HG03342 (cell line): ENCODE measurements at regions not wholly inside any gene's neighbourhood (a gene's known extent, or its start where the extent isn't known, plus 50 kb on each side); places are given as distances from the start of the nearest gene placed in this dataset.

Experiments used
- ATAC-seq: cut with Tn5 transposase; IDR thresholded peaks from one replicate; pipeline ENCODE4 v1.9.1; 2021; ENCODE audit warnings: mild to moderate bottlenecking, moderate library complexity; ENCODE audit not compliant: unreplicated experiment

DNA sequence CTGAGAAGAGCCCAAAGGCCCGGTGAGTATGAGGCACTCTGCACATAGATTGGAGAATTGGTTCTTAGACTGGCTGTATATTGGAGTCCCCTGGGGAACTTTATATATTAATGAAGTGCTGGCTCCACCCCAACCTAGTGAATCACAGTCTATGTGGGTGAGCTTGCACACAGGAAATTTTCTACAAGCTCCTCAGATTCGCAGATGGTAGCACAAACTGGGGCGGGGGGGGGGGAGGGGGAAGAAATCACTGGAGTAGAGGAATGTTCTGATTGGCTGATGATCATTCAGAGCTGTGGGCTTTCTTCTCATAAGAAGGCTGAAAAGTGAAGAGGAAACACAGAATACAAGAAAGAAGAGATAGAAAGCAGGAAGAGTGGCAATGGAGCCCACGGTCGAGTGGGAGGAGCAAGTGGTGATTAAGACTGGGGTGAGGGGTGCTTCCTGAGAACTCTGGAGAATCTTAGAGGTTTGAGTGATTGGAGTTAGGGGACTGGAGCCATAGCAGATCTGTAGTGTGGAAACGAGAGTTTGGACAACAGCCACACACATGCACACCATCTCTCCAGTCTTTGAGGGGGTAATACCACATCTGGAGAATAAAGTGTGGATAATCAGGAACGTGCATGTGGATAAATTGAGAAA is 465.9 kb upstream of the DAB1 start:
- ATAC-seq: no peak

DNA sequence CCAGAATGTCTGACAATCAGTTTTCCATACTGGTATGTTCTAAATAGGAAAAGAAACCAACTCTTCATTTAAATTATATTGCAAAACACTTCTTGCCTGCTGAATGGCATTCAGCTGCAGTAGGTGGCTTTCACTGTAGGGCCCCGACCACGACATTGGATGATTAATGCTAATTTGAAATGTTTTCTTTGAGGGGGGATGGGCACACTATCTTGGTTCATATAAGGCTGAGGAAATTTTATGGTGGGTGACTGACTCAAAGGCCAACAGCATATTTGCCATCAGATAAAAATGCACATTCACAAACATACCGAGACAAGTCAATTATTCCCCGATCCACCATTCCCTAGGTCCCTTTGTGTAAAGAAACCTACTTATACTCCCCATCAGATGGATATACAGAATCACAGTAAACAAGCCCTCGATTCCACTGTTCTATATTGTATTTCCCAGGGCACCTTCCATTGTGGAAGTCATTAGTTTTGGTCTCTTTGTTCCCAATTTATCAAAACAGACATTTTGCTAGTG is 464.2 kb upstream of the DAB1 start:
- no peak for ATAC-seq

DNA sequence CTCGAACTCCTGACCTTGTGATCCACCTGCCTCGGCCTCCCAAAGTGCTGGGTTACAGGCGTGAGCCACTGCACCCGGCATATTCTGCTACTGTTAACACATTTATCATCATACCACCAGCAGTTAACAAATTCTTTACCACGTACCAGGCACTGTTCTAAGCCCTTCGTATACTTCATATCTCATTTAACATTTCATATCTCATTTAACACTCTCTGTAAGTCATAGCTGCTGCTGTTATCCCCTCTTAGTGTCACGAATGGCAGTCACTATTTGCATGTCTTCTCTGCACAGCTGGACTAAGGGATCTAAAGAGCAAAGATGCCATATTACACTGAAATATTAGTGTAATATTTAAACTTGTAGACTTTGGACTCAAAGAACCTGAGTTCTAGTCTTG is 462.5 kb upstream of the DAB1 start:
- ATAC-seq: no peak

DNA sequence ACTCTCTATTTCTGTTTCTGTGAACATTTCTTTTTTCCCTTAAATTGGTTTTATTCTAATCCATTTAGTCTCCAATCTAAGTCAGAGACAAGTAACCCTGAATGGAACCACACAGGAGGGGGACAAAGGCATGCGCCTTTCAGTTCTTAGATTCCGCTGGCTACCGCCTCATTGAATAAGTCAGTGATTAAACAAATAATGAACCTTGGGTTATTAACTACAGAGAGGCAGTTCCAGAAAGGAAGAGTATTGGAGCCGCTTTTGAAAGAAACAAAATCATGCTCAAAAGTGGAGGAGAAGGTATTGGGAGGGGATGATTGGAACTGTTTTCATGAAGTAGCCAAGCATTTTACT is 459.8 kb upstream of the DAB1 start:
- no peak for ATAC-seq

DNA sequence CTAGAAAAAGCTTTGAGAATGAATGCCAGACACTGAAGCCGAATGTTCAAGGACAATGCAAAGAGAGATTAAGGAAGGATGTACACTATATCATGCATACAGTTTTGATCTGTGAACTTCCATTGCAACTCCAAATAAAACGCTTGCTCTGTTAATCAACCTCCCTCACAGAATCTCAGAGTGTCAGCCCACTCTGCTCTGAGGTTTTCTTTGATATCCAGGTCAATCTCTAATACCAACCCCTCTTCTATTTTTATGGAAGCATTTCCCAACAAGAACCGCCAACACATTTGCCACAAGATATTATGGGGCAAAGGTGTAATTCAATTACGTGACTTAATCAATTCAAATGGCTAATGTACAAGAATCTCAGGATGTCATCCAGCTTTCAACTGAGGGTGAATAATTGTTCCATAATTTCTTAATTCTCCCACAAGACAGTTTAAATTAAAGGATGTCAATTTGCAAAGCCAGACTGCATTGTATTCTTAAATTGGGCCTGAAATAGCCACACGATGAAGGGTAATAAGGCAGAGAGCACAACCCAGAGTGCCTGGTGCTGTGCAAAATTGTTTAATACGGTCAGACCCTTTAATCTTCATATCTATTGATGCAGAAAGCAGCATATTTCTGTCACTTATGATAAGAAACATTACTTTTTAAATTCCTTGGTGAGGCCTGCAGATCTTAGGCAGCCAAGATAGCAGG is 459.2 kb upstream of the DAB1 start:
- no peak for ATAC-seq

DNA sequence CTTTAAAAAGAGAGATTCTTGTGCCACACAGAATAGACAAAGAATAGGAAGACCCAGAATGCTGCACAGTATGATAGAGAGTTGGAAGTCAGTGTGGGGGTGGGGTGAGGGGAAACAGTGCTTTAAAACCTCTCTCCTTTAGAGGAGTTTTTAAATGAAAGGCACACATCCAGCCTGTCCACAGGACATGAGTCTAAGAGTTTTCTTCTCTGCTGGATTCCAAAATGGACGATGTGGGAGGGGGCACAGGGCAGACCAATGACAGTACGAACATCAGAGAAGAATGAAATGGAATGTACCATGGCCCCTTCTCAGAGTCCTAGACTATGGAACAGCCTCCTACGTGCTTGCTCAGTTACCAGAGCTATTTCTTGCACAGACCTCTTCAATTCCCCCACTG is 458.2 kb upstream of the DAB1 start:
- ATAC-seq: no peak

DNA sequence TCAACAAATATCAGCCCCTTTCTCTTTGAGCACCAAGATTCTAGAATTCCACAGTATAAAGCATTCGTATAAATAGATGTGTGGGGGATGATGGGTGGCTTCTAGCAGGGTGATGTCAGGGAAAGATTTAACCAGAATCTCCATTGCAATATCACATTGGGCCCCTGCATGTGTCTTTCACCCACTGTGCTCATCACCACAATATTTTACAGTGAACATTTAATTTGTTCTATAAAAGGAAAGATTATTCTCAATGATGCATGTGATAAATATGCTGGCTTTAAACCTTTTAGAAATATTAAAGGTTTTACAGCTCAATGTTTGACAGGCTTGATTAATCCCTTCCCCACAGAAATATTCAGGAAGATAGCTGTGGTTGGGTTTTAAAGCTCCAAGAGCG is 457.8 kb upstream of the DAB1 start:
- ATAC-seq: no peak

DNA sequence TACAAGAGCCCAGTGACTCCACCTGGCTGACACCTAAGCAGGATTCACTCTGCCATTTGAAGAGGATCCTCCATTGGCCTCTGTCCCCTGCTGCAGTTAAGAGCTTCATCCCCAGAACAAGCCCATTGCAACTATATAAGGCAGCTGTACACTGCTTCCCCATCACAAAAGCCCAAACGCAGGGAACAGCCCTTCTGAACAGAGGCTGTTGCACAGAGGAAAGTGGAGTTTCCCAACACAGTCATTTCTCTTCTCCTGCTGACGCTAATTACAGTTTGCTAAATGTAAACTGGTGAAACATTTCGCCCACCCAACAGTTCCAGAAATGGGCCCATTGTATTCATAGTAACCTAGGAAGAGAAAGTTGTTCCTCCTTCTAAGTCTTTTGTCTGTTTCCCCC is 455.8 kb upstream of the DAB1 start:
- ATAC-seq: no peak

DNA sequence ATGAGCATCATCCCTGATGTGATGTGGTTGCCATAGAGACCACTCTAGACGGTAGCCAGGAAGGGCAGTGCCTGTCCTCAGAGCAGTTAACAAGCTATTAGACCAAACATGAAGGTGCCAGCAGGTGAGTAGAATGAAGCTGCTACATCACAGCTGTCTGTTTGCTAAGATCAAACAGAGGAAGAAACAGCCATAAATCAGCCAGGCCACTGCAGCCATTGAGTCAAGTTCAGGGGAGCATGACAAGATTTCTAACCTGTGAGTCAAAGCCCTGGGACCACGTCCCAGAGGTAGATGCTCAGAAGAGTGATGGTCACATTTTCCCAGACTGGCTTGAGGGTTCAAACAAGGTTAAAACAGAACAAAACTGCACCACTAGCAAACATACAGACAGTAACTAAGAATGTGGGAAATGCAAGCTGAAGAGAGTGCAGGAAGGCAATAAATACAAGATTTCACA is 450.6 kb upstream of the DAB1 start:
- no peak for ATAC-seq

DNA sequence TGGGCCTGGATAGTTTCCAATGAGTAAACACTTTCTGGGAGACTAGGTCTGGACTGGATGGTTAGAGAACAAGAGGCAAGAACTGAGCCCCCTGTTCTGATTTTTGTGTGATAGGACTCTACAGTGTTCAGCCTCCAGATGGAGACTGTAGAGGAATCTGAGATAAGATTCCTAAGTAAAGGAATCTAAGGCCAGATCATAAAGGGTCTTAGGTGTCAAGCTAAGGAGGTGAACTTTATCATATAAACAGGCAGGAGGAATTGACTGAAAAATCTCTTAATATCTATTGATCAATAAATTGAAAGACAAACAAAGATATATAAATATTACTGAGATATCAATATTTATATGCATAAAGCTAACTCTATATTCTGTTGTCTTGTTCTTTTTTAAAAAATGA is 449.1 kb upstream of the DAB1 start:
- no peak for ATAC-seq

DNA sequence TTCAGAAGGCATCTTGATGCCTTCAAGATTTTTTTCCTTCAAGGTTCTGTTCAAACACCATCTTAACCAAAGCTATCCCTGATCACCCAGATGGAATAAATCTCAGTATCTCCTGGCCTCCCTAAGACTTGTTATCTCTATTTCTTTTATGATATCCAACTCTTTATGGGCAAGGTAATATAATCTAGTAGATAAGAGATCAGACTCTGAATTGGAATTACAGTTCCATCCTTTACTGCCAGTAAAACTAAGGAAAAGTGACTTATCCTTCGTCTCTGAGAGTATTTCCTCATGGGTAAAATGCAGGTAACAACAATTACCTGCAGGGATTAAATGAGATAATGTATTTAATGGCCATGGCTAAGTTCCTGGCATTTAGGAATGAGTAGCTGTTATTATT is 445.0 kb upstream of the DAB1 start:
- ATAC-seq: no peak

DNA sequence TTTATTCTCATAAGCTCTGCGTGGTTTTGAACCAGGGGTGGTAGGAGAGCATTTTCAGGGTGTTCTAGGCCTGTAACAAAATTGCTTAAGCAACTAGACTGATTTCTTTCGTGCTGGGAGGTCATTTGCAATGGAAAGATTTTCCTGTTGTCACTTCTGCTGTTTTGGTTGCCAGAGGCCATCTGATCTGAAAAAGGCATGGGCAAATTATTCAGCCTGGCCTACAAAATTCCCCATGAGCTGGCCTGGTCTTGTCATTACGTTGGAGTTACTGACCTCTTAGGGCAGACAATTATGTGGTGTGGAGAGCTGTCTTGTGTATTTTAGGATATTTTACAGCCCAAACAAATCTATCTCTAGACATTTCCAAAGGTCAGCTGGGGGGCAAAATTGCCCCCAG is 444.4 kb upstream of the DAB1 start:
- no peak for ATAC-seq

DNA sequence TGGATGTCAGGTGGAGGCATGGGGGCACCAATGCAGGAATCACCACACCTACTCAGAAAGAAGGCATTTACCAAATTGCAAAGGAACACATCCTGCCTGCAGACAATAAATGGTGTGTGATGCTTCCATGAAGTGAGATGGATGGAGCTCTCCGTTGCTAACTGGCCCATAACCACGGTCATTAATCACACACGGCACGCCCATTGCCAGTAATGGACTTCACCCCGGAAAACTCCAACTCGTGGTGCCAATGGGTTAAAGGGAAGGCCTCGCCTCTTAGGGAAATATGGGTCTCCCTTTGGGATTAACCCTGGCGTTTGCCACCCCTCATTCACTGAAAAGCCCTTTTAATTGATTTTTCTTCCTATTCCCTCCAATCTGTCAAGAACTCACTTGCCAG is 443.1 kb upstream of the DAB1 start:
- ATAC-seq: no peak

DNA sequence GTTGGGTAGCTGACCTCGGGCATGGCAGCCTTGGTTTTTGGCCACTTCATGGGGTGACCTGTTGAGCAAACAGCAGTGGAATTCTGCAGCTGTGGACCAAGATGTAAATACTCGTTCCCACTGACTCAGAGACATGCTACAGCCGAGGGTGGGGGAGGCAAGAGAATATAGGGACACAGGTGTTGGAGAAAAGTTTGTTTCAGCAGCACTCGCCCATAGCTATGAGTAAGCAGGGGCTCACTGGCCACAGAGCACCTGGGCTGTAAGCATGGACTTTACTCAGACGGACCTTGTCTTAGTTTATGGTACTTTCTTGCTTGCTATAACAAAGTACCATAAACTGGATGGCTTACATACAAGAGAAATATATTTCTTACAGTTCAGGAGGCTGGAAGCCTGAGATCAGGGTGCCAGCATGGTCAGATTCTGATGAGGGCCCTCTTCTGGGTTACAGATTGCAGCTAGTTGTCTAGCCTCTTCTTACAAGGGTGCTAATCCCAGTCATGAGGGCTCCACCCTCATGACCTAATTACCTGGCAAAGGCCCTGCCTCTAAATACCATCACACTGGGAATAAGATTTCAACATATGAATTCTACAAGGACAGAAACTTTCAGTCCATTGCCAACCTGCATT is 437.2 kb upstream of the DAB1 start:
- no peak for ATAC-seq

DNA sequence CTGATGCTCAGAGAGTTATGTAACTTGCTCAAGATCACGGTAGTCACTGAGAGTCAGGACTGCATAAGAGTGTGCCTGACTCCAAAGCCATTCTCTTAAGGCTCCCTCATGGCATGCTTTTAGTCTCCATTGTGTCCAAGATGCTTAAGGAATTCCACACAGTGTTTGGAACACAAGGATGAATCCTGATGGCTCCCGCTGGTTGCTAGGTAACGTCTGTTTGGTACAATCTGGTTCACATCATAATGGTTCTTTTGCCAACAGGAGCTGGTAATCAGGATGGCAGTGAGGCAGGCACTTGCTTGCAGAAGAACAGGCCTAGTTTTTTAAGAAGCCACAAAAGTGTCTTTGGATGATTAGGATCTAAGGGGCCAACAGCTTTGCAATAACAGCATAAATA is 436.5 kb upstream of the DAB1 start:
- no peak for ATAC-seq

DNA sequence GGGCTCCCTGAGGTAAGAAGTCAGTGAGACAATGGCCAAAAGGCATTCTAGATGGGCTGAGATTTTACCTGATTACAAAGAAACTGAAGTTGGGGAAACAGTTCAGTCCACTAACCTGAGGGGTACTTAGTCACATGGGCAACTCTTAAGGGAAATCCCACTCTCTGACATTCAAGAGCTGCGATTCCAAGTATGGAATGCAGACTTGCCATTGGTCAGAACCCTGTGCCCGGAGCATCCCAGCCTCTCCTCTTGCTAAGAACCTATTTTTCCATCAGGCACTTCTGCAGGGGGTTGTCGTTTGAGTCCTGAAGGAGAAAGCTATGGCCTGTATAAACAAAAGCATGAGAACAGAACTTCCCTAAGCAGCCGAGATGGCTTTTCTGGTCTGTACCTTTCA is 434.9 kb upstream of the DAB1 start:
- ATAC-seq: no peak

DNA sequence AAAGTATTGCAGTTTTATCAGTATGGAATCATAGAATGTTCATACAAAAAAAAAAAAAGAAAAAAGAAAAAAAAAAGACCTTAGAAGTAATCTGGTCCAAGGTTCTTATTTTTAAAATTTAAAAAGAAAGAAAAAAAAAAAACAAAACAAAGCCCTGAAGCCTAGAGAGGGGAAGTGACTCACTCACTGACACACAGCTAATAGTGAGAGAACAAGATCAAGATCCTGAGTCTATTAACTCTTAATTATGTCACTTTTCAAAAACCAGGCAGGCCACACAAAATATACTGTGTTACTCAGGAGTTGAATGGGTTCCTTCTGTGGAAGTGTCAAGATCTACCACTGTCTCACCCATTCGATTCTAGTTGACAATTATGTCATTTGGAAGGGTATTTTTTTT is 433.9 kb upstream of the DAB1 start:
- no peak for ATAC-seq

DNA sequence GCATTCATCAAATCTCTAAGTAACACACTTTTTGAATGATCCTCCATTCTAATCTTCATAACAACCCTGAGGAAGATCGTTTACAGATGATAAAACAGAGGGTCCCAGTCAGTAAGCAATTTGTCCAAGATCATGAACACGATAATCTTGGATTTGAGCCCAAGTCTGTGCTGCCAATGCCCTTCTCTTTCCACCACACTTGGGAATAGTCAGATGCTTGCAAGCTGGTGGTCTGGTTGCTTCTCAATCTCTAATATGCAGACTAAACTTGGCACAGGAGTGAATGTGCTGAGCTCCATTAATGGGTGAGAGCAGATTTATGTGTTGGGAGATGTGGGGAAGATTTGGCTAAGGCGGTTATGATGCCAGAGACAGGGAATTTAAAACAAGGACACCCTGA is 430.6 kb upstream of the DAB1 start:
- ATAC-seq: no peak

DNA sequence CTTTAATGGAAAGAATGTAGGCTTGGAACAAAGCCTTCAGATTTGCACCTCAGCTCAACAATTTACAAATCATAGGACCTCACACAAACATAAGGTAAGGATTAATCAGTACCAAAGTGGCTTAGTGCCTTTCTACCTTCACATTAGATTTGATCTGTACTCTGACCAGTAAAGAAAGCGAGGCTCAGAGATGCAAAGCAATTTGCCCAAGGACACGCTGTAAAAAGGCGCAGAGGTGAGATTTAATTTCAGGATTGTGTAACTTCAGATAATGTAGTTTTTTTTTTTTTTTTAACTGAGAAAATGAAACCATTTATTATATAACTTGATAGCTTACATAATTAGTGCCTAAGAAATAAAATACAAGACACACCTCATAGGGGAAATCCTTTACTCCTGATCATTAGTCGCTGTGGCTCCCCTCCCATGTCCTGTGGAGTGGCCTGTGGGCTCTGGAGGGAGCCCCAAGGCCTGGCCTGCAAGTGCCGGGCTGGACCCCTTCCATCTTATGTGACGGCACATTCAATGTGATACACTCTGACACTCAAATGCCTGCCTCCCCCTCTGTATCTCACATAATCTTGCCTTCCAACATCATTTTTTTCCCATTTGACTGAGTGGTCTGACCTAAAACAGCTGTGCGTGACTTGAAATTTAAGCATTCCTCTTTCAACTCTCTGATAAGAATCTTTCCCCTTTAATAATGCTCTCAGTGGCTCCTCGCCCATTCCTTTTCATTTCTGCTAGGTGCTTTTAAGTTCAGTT is 426.5 kb upstream of the DAB1 start:
- ATAC-seq: no peak

DNA sequence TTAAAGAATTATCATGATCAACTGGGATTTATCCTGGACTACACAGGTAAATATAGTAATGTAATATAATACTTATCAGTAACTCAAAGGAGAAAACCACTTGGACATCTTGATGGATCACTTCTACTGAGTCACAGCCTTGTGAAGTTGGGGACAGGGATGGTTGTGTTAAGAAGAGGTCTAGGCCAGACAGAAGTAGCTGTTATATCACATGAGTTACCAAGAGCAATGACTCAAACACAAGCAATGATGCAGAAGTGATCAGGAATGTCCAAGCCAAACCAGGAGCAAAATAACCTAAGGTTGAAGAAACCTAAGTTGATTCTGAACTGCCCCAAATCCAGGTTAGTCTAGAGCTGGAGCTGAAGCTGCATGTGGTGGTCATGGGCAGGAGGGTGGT is 424.5 kb upstream of the DAB1 start:
- ATAC-seq: no peak

DNA sequence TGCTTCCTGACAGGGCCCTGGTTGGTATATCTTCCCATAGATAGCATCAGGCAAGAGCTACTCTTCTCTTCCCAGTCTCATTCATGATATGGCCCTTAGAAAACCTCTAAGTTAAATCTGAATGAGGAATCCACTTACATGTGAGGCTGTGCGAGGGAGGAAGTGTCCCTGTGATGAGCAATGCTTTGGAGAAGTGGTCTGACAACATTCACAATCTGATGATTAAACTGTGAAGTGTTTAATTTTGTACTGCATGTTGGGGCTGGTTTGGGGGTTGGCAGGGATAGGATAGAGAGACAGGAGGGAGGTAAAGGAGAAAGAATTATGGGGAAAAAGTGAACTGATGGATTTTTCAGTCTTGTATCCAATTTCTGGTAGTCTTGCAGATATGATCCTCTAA is 421.2 kb upstream of the DAB1 start:
- no peak for ATAC-seq
